ENCODE measurements at regions not wholly inside any gene's neighbourhood (a gene's known extent, or its start where the extent isn't known, plus 50 kb on each side); places are given as distances from the start of the nearest gene placed in this dataset.

DNA sequence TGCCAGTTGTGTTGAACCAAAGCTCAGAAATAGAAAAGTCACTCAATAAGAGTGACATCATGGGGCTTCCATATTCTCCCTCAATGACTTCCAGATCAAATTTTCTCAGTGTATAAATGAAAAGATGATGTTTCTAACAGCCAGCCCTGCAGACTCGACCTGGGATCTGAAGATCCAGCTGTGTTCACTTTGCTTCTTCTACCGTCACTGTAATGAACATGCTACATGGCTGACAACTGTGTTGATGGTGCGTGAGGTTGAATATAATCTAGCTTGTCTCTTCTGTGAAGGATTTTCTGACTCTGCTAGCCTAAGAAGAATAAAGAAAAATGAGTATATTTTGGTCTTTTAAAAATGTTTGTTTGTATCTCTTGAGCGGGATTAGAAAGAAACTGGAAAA lies 577.8 kb downstream of the ETNK1 start:
- TF ChIP-seq, protein P1, sequence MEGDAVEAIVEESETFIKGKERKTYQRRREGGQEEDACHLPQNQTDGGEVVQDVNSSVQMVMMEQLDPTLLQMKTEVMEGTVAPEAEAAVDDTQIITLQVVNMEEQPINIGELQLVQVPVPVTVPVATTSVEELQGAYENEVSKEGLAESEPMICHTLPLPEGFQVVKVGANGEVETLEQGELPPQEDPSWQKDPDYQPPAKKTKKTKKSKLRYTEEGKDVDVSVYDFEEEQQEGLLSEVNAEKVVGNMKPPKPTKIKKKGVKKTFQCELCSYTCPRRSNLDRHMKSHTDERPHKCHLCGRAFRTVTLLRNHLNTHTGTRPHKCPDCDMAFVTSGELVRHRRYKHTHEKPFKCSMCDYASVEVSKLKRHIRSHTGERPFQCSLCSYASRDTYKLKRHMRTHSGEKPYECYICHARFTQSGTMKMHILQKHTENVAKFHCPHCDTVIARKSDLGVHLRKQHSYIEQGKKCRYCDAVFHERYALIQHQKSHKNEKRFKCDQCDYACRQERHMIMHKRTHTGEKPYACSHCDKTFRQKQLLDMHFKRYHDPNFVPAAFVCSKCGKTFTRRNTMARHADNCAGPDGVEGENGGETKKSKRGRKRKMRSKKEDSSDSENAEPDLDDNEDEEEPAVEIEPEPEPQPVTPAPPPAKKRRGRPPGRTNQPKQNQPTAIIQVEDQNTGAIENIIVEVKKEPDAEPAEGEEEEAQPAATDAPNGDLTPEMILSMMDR (IDR thresholded peaks at IDR 0.05; ENCODE audit: poor library complexity, severe bottlenecking): no peak
- TF ChIP-seq TAF1 (IDR thresholded peaks at IDR 0.05; ENCODE audit: low read depth): no peak
- TF ChIP-seq POLR2AphosphoS5 (IDR thresholded peaks at IDR 0.05): peak; percentile 81
- TF ChIP-seq EZH2 (IDR thresholded peaks at IDR 0.05; ENCODE audit: borderline replicate concordance, insufficient read depth, low read length, poor library complexity, severe bottlenecking): no peak
- TF ChIP-seq, protein P2, sequence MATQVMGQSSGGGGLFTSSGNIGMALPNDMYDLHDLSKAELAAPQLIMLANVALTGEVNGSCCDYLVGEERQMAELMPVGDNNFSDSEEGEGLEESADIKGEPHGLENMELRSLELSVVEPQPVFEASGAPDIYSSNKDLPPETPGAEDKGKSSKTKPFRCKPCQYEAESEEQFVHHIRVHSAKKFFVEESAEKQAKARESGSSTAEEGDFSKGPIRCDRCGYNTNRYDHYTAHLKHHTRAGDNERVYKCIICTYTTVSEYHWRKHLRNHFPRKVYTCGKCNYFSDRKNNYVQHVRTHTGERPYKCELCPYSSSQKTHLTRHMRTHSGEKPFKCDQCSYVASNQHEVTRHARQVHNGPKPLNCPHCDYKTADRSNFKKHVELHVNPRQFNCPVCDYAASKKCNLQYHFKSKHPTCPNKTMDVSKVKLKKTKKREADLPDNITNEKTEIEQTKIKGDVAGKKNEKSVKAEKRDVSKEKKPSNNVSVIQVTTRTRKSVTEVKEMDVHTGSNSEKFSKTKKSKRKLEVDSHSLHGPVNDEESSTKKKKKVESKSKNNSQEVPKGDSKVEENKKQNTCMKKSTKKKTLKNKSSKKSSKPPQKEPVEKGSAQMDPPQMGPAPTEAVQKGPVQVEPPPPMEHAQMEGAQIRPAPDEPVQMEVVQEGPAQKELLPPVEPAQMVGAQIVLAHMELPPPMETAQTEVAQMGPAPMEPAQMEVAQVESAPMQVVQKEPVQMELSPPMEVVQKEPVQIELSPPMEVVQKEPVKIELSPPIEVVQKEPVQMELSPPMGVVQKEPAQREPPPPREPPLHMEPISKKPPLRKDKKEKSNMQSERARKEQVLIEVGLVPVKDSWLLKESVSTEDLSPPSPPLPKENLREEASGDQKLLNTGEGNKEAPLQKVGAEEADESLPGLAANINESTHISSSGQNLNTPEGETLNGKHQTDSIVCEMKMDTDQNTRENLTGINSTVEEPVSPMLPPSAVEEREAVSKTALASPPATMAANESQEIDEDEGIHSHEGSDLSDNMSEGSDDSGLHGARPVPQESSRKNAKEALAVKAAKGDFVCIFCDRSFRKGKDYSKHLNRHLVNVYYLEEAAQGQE (IDR thresholded peaks at IDR 0.05; ENCODE audit: borderline replicate concordance): no peak
- TF ChIP-seq EP300 (conservative IDR thresholded peaks at IDR 0.05; ENCODE audit: poor library complexity, severe bottlenecking): peak; percentile 74
- TF ChIP-seq MXI1 (conservative IDR thresholded peaks at IDR 0.05; ENCODE audit: poor library complexity, severe bottlenecking): no peak
- no peak for TF ChIP-seq RAD21 (conservative IDR thresholded peaks at IDR 0.05)

Measured in neural cell (in vitro differentiated cells).